ENCODE measurements at regions not wholly inside any gene's neighbourhood (a gene's known extent, or its start where the extent isn't known, plus 50 kb on each side); places are given as distances from the start of the nearest gene placed in this dataset.

GRCh38 chr5:124206540-124206939 lies 539.9 kb downstream of the ZNF608 start:
- in situ Hi-C loops (cut with MboI; ENCODE audit: low pct_unique_long_range_greater_than_20kb, low sequenced_read_pairs, unreplicated experiment): no loop called here
- no peak for TF ChIP-seq CTCF (IDR thresholded peaks at IDR 0.05; ENCODE audit: extremely low read depth, insufficient read depth, missing control alignments)
- DNase-seq (ENCODE audit: low spot score): no peak

GRCh38 chr5:124203303-124203702 lies 543.1 kb downstream of the ZNF608 start:
- in situ Hi-C loops (cut with MboI; ENCODE audit: low pct_unique_long_range_greater_than_20kb, low sequenced_read_pairs, unreplicated experiment): no loop called here
- TF ChIP-seq CTCF (IDR thresholded peaks at IDR 0.05; ENCODE audit: extremely low read depth, insufficient read depth, missing control alignments): no peak
- DNase-seq (ENCODE audit: low spot score): no peak

GRCh38 chr5:124200381-124200780 lies 546.1 kb downstream of the ZNF608 start:
- in situ Hi-C loops (cut with MboI; ENCODE audit: low pct_unique_long_range_greater_than_20kb, low sequenced_read_pairs, unreplicated experiment): no loop called here
- DNase-seq (ENCODE audit: low spot score): no peak
- no peak for TF ChIP-seq CTCF (IDR thresholded peaks at IDR 0.05; ENCODE audit: extremely low read depth, insufficient read depth, missing control alignments)

- no peak for DNase-seq (ENCODE audit: low spot score)
- no peak for TF ChIP-seq CTCF (IDR thresholded peaks at IDR 0.05; ENCODE audit: extremely low read depth, insufficient read depth, missing control alignments)
- in situ Hi-C loops (cut with MboI; ENCODE audit: low pct_unique_long_range_greater_than_20kb, low sequenced_read_pairs, unreplicated experiment): no loop called here
Observed at GRCh38 chr5:124199893-124200292, 546.5 kb downstream of the ZNF608 start.

- no peak for TF ChIP-seq CTCF (IDR thresholded peaks at IDR 0.05; ENCODE audit: extremely low read depth, insufficient read depth, missing control alignments)
- in situ Hi-C loops (cut with MboI; ENCODE audit: low pct_unique_long_range_greater_than_20kb, low sequenced_read_pairs, unreplicated experiment): no loop called here
Observed at GRCh38 chr5:124195411-124195810, 551.0 kb downstream of the ZNF608 start.

GRCh38 chr5:124194282-124194681 lies 552.2 kb downstream of the ZNF608 start:
- in situ Hi-C loops (cut with MboI; ENCODE audit: low pct_unique_long_range_greater_than_20kb, low sequenced_read_pairs, unreplicated experiment): no loop called here
- TF ChIP-seq CTCF (IDR thresholded peaks at IDR 0.05; ENCODE audit: extremely low read depth, insufficient read depth, missing control alignments): no peak
- no peak for DNase-seq (ENCODE audit: low spot score)

More at GRCh38 chr5:124195411-124195810, 551.0 kb downstream of the ZNF608 start:
- no peak for DNase-seq (ENCODE audit: low spot score)

- DNase-seq (ENCODE audit: low spot score): no peak
- TF ChIP-seq CTCF (IDR thresholded peaks at IDR 0.05; ENCODE audit: extremely low read depth, insufficient read depth, missing control alignments): no peak
- in situ Hi-C loops (cut with MboI; ENCODE audit: low pct_unique_long_range_greater_than_20kb, low sequenced_read_pairs, unreplicated experiment): no loop called here
Observed at GRCh38 chr5:124193371-124193789, 553.1 kb downstream of the ZNF608 start.
